22Rv1 (cell line): ENCODE measurements at regions not wholly inside any gene's neighbourhood (a gene's known extent, or its start where the extent isn't known, plus 50 kb on each side); places are given as distances from the start of the nearest gene placed in this dataset.

Source experiments
- CTCF ChIP-seq: fragments of 450-650 bp; IDR thresholded peaks from 2 replicates; pipeline ENCODE4 v1.5.1; 2017; ENCODE audit warnings: mild to moderate bottlenecking
- ZFX ChIP-seq: fragments of 450-650 bp; IDR thresholded peaks from 2 replicates; pipeline ENCODE4 v1.6.1; 2017; ENCODE audit warnings: antibody characterized with exemption, borderline replicate concordance

GRCh38 chr1:29916656-29917369 is 680.5 kb downstream of the PTPRU start:
- no peak for TF ChIP-seq CTCF
- no peak for TF ChIP-seq ZFX
